ENCODE measurements at regions not wholly inside any gene's neighbourhood (a gene's known extent, or its start where the extent isn't known, plus 50 kb on each side); places are given as distances from the start of the nearest gene placed in this dataset.

- TF ChIP-seq POLR2A (IDR thresholded peaks at IDR 0.05) (no peak), CTCF (IDR thresholded peaks at IDR 0.05) (no peak)
- no peaks in the 10 kb centered on the region for H3K36me3 ChIP-seq (replicated peaks in 1 of 2)
- intact Hi-C loops (cut with DNase I) = no loop called here
- no peaks in the 10 kb centered on the region for H3K9me3 ChIP-seq (replicated peaks in 1 of 3)
- H3K4me3 ChIP-seq = no peak overlapping the region
- DNase-seq = no peak
- no peaks in the 10 kb centered on the region for H3K27me3 ChIP-seq
- no peaks in the 10 kb centered on the region for H3K4me1 ChIP-seq (replicated peaks in 1 of 2)
- WGBS, 4 donors = 81 to 97% (median 97%) methylated on average over 5 of the region's 5 CpGs
- H3K27ac ChIP-seq = no peak overlapping the region
These were observed 77.1 kb upstream of the CALM2 start for GRCh38 chr2:47253447-47253846.

GRCh38 chr2:47251404-47251675, 75.0 kb upstream of the CALM2 start:
- no peak for DNase-seq
- intact Hi-C loops (cut with DNase I) = no loop called here
- TF ChIP-seq CTCF (IDR thresholded peaks at IDR 0.05) (no peak), POLR2A (IDR thresholded peaks at IDR 0.05) (no peak)
- H3K9me3 ChIP-seq (replicated peaks in 1 of 3) = no peaks in the 10 kb centered on the region
- H3K4me1 ChIP-seq (replicated peaks in 1 of 2) = no peaks in the 10 kb centered on the region
- H3K36me3 ChIP-seq (replicated peaks in 1 of 2) = no peaks in the 10 kb centered on the region
- H3K4me3 ChIP-seq = no peak overlapping the region
- H3K27me3 ChIP-seq = no peaks in the 10 kb centered on the region
- WGBS, 4 donors = 85 to 94% (median 90%) methylated on average over 3 of the region's 3 CpGs
- no peak overlapping the region for H3K27ac ChIP-seq

GRCh38 chr2:47250586-47251403, 74.5 kb upstream of the CALM2 start:
- H3K4me3 ChIP-seq = no peak overlapping the region
- no peak for DNase-seq
- 84 to 88% (median 84%) methylated on average over 11 of the region's 11 CpGs for WGBS, 4 donors
- no peaks in the 10 kb centered on the region for H3K4me1 ChIP-seq (replicated peaks in 1 of 2)
- H3K36me3 ChIP-seq (replicated peaks in 1 of 2) = no peaks in the 10 kb centered on the region
- H3K27ac ChIP-seq = no peak overlapping the region
- TF ChIP-seq POLR2A (IDR thresholded peaks at IDR 0.05) = no peak
- TF ChIP-seq CTCF (IDR thresholded peaks at IDR 0.05) = no peak
- H3K27me3 ChIP-seq = no peaks in the 10 kb centered on the region
- no peaks in the 10 kb centered on the region for H3K9me3 ChIP-seq (replicated peaks in 1 of 3)
- intact Hi-C loops (cut with DNase I) = no loop called here

GRCh38 chr2:47249931-47250330, 73.6 kb upstream of the CALM2 start:
- H3K27me3 ChIP-seq = no peaks in the 10 kb centered on the region
- DNase-seq = no peak
- no peaks in the 10 kb centered on the region for H3K36me3 ChIP-seq (replicated peaks in 1 of 2)
- TF ChIP-seq POLR2A (IDR thresholded peaks at IDR 0.05) (no peak), CTCF (IDR thresholded peaks at IDR 0.05) (no peak)
- H3K4me3 ChIP-seq = no peak overlapping the region
- intact Hi-C loops (cut with DNase I) = no loop called here
- no peaks in the 10 kb centered on the region for H3K9me3 ChIP-seq (replicated peaks in 1 of 3)
- 84 to 94% (median 91%) methylated on average over 6 of the region's 6 CpGs for WGBS, 4 donors
- no peak overlapping the region for H3K27ac ChIP-seq
- no peaks in the 10 kb centered on the region for H3K4me1 ChIP-seq (replicated peaks in 1 of 2)

Measured in adrenal gland (tissue), 9 donors.